ENCODE measurements at regions not wholly inside any gene's neighbourhood (a gene's known extent, or its start where the extent isn't known, plus 50 kb on each side); places are given as distances from the start of the nearest gene placed in this dataset.

- ChIA-PET CTCF (no interaction called here), POLR2A (no interaction called here)
- Histone ChIP-seq H3K4me3 (ENCODE audit: low read depth in 2 of 2, low read length in 2 of 2) (no peak overlapping the region), H3K36me3 (ENCODE audit: control insufficient read depth, insufficient read depth, low read length) (no peaks in the 10 kb centered on the region), H3K27ac (ENCODE audit: low read length) (no peak overlapping the region), H3K9me3 (ENCODE audit: control insufficient read depth, insufficient read depth, low read depth, low read length) (no peaks in the 10 kb centered on the region), H3K27me3 (ENCODE audit: control insufficient read depth, insufficient read depth, low read length) (no peaks in the 10 kb centered on the region), H3K4me1 (ENCODE audit: control insufficient read depth, insufficient read depth, low read length) (no peaks in the 10 kb centered on the region)
- in situ Hi-C loops (cut with HindIII; ENCODE audit: low pct_unique_long_range_greater_than_20kb, low sequenced_read_pairs), result no loop called here
- intact Hi-C loops (cut with micrococcal nuclease; ENCODE audit: unreplicated experiment), result no loop called here
- no peak for DNase-seq (ENCODE audit: low read depth, low spot score)
- no TSS peak for BruUV-seq (replicated peaks)
- no peak for ATAC-seq
- TF ChIP-seq SIN3A (IDR thresholded peaks at IDR 0.05; ENCODE audit: borderline replicate concordance, insufficient read depth, low read depth, low read length), result no peak
These were observed 165.4 kb upstream of the USP38 start for GRCh38 chr4:143019351-143019750.

GRCh38 chr4:143021384-143021783 lies 163.3 kb upstream of the USP38 start:
- TF ChIP-seq TCF7L2 (IDR thresholded peaks at IDR 0.05; ENCODE audit: low read depth, low read length) (no peak), REST (IDR thresholded peaks at IDR 0.05; ENCODE audit: insufficient read depth in 1 of 2, low read depth in 2 of 2, low read length in 1 of 2) (no peak), POLR2AphosphoS5 (IDR thresholded peaks at IDR 0.05; ENCODE audit: low read depth, low read length) (no peak), CTCF (IDR thresholded peaks at IDR 0.05) (no peak), SIN3A (IDR thresholded peaks at IDR 0.05; ENCODE audit: borderline replicate concordance, insufficient read depth, low read depth, low read length) (no peak)
- BruUV-seq (replicated peaks), result no TSS peak
- Histone ChIP-seq H3K4me1 (ENCODE audit: control insufficient read depth, insufficient read depth, low read length) (no peaks in the 10 kb centered on the region), H3K4me3 (ENCODE audit: low read depth in 2 of 2, low read length in 2 of 2) (no peak overlapping the region), H3K9me3 (ENCODE audit: control insufficient read depth, insufficient read depth, low read depth, low read length) (no peaks in the 10 kb centered on the region), H3K27ac (ENCODE audit: low read length) (no peak overlapping the region), H3K36me3 (ENCODE audit: control insufficient read depth, insufficient read depth, low read length) (no peaks in the 10 kb centered on the region), H3K27me3 (ENCODE audit: control insufficient read depth, insufficient read depth, low read length) (no peaks in the 10 kb centered on the region)
- ChIA-PET CTCF (interaction anchor here (0.7 kb wide), 1 partner anchor 36 kb away, joined by 3 read pairs; no protein-coding TSS in a partner anchor), POLR2A (no interaction called here)
- no peak for DNase-seq (ENCODE audit: low read depth, low spot score)
- no peak for ATAC-seq
- intact Hi-C loops (cut with micrococcal nuclease; ENCODE audit: unreplicated experiment) (no loop called here), in situ Hi-C loops (cut with HindIII; ENCODE audit: low pct_unique_long_range_greater_than_20kb, low sequenced_read_pairs) (no loop called here)

- H3K36me3 ChIP-seq (ENCODE audit: control insufficient read depth, insufficient read depth, low read length), result no peaks in the 10 kb centered on the region
- no peak overlapping the region for H3K27ac ChIP-seq (ENCODE audit: low read length)
- H3K4me1 ChIP-seq (ENCODE audit: control insufficient read depth, insufficient read depth, low read length), result no peaks in the 10 kb centered on the region
- DNase-seq (ENCODE audit: low read depth, low spot score) (no peak), ATAC-seq (no peak)
- no peak for TF ChIP-seq CTCF (IDR thresholded peaks at IDR 0.05)
- no peak for TF ChIP-seq TCF7L2 (IDR thresholded peaks at IDR 0.05; ENCODE audit: low read depth, low read length)
- TF ChIP-seq REST (IDR thresholded peaks at IDR 0.05; ENCODE audit: insufficient read depth in 1 of 2, low read depth in 2 of 2, low read length in 1 of 2), result no peak
- TF ChIP-seq POLR2AphosphoS5 (IDR thresholded peaks at IDR 0.05; ENCODE audit: low read depth, low read length), result no peak
- TF ChIP-seq SIN3A (IDR thresholded peaks at IDR 0.05; ENCODE audit: borderline replicate concordance, insufficient read depth, low read depth, low read length), result no peak
- ChIA-PET CTCF (no interaction called here), POLR2A (no interaction called here)
- H3K4me3 ChIP-seq (ENCODE audit: low read depth in 2 of 2, low read length in 2 of 2), result no peak overlapping the region
- in situ Hi-C loops (cut with HindIII; ENCODE audit: low pct_unique_long_range_greater_than_20kb, low sequenced_read_pairs) (no loop called here), intact Hi-C loops (cut with micrococcal nuclease; ENCODE audit: unreplicated experiment) (no loop called here)
- H3K9me3 ChIP-seq (ENCODE audit: control insufficient read depth, insufficient read depth, low read depth, low read length), result no peaks in the 10 kb centered on the region
- H3K27me3 ChIP-seq (ENCODE audit: control insufficient read depth, insufficient read depth, low read length), result no peaks in the 10 kb centered on the region
- BruUV-seq (replicated peaks), result no TSS peak
These were observed 161.3 kb upstream of the USP38 start for GRCh38 chr4:143023239-143023918.
